WERI-Rb-1 (cell line): ENCODE measurements at regions not wholly inside any gene's neighbourhood (a gene's known extent, or its start where the extent isn't known, plus 50 kb on each side); places are given as distances from the start of the nearest gene placed in this dataset.

Experiments used
- DNase-seq: peaks from one replicate; pipeline ENCODE4 v3.0.0-alpha.2; 2020
- H3K27ac ChIP-seq: fragments of 250-450 bp; sonication (Bioruptor Pico); 2 replicates; pipeline ENCODE4 v1.5.1; 2020; ENCODE audit warnings: mild to moderate bottlenecking, moderate library complexity
- H3K27me3 ChIP-seq: fragments of 250-450 bp; sonication (Bioruptor Pico); 2 replicates; pipeline ENCODE4 v1.5.1; 2021; ENCODE audit warnings: mild to moderate bottlenecking, low read depth, moderate library complexity; ENCODE audit not compliant: insufficient read depth, severe bottlenecking
- H3K36me3 ChIP-seq: fragments of 250-450 bp; sonication (Bioruptor Pico); 2 replicates; pipeline ENCODE4 v1.5.1; 2020; ENCODE audit warnings: mild to moderate bottlenecking, moderate library complexity
- H3K4me3 ChIP-seq: 2 replicates; pipeline ENCODE4 v1.5.1; 2011; ENCODE audit warnings: low read depth, mild to moderate bottlenecking, control low read depth, low read length
- H3K9me3 ChIP-seq: fragments of 250-450 bp; sonication (Bioruptor Pico); 2 replicates; pipeline ENCODE4 v1.5.1; 2021; ENCODE audit warnings: mild to moderate bottlenecking, moderate library complexity; ENCODE audit not compliant: severe bottlenecking
- TF ChIP-seq, protein P1 (sequence below): IDR thresholded peaks from 2 replicates; pipeline ENCODE4 v1.5.1; 2011; ENCODE audit warnings: low read depth, mild to moderate bottlenecking, control low read depth, inconsistent platforms, low read length

DNA sequence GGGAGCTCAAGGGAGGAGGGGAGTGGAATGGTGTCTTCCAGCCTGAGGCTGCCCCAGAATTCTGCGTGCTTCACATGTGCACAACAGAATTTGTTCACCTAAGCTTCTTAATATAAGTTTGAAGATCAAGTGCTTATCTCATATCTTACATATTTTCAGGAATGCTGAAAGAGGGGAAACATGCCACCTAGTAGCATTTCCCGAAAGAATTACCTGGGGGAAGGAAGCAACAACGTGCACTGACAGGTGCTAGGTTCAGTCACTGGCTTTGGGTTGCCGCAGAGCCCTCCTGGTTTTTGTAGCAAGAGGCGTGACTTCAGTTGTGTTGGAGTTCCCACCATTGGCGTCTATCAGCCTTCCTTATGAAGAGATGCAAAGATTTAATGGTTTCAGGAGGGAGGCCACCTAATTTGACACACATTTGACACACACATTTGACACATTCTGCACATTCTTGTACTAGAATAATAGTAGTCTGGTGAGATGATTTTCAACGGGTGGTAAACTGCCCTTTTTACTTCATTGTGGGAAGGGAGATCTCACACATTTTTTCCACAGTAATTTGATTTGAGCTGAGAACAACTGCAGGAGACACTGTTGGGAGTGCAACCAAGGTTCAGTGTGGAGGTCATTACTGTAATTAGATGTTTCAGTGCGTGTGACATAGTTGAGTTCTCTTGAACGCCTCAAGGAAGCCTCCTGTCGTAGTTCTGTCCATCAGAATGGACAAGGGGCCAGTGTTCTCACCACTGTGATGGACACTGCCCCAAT lies 481.3 kb downstream of the CCDC171 start:
- Histone ChIP-seq H3K9me3 (no peaks in the 10 kb centered on the region), H3K4me3 (no peak overlapping the region)

GRCh38 chr9:16039218-16039987 lies 486.6 kb downstream of the CCDC171 start:
- TF ChIP-seq, protein P1, sequence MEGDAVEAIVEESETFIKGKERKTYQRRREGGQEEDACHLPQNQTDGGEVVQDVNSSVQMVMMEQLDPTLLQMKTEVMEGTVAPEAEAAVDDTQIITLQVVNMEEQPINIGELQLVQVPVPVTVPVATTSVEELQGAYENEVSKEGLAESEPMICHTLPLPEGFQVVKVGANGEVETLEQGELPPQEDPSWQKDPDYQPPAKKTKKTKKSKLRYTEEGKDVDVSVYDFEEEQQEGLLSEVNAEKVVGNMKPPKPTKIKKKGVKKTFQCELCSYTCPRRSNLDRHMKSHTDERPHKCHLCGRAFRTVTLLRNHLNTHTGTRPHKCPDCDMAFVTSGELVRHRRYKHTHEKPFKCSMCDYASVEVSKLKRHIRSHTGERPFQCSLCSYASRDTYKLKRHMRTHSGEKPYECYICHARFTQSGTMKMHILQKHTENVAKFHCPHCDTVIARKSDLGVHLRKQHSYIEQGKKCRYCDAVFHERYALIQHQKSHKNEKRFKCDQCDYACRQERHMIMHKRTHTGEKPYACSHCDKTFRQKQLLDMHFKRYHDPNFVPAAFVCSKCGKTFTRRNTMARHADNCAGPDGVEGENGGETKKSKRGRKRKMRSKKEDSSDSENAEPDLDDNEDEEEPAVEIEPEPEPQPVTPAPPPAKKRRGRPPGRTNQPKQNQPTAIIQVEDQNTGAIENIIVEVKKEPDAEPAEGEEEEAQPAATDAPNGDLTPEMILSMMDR: peak; percentile 72
- DNase-seq: peak; percentile 58
- Histone ChIP-seq H3K9me3 (no peaks in the 10 kb centered on the region), H3K36me3 (no peaks in the 10 kb centered on the region), H3K27ac (no peak overlapping the region), H3K27me3 (no peaks in the 10 kb centered on the region), H3K4me3 (no peak overlapping the region)

More for the DNA sequence above, 481.3 kb downstream of the CCDC171 start:
- no peak overlapping the region for H3K27ac ChIP-seq
- no peaks in the 10 kb centered on the region for H3K36me3 ChIP-seq
- H3K27me3 ChIP-seq: no peaks in the 10 kb centered on the region
- no peak for DNase-seq
- TF ChIP-seq, protein P1: no peak

DNA sequence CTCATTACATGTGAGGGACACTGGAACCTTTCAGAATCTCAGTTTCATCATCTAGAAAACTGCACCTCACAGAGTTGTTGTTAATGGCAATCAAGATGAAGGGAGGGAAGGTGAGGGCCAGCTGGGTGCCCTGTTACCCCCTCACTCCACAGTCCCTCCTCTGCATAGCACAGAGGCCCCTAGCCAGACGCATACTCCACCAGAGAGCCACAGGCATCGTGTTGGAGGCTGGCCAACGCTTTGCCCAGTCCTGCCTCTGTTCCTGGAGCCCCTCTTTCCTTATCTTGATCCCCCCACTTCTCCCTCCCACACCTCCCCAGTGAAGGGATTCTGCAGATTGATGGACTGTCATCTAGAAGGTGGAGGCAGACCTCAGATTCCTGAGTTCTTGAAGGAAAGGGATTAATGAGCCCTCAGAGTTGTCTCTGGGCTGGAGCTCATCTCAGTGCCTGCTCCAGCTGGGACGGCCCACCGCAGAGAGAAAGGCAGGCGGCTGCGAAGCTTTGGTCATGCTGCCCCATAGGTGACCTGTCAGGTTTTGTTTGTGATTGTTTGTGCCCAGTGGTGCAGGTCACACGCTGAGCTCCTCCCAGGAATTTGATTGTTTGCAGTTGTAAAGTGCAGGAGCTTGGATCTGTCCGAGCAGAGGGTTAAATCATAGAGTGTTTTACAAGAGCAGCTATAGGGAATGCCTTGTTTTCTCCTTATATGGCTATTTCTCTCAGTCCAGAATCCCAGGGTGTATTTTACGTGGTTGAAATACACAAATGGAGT lies 487.3 kb downstream of the CCDC171 start:
- Histone ChIP-seq H3K27ac (no peak overlapping the region), H3K36me3 (no peaks in the 10 kb centered on the region), H3K4me3 (no peak overlapping the region), H3K9me3 (no peaks in the 10 kb centered on the region), H3K27me3 (no peaks in the 10 kb centered on the region)
- TF ChIP-seq, protein P1: no peak
- DNase-seq: no peak

GRCh38 chr9:16043756-16044578 lies 491.1 kb downstream of the CCDC171 start:
- no peak for DNase-seq
- Histone ChIP-seq H3K4me3 (no peak overlapping the region), H3K27me3 (no peaks in the 10 kb centered on the region), H3K27ac (no peak overlapping the region), H3K36me3 (no peaks in the 10 kb centered on the region), H3K9me3 (no peaks in the 10 kb centered on the region)
- TF ChIP-seq, protein P1: no peak

DNA sequence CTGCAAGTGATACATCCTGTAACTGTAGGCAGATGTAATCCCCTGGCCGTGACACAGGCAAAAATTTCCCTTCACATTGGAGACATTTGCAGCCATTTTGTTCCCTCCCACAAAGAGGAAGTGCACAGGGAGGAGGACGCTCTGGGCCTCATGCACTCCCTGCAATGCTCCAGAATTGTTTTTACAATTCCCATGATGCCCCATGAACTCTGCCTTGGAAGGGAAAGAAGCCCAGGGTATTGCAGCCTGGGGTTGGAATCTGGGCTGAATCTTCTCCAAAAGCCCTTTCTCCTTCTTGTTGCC lies 491.7 kb downstream of the CCDC171 start:
- Histone ChIP-seq H3K9me3 (no peaks in the 10 kb centered on the region), H3K27me3 (no peaks in the 10 kb centered on the region), H3K36me3 (no peaks in the 10 kb centered on the region), H3K4me3 (no peak overlapping the region), H3K27ac (no peak overlapping the region)
- DNase-seq: no peak
- TF ChIP-seq, protein P1: no peak
